A673 (cell line): ENCODE measurements at regions not wholly inside any gene's neighbourhood (a gene's known extent, or its start where the extent isn't known, plus 50 kb on each side); places are given as distances from the start of the nearest gene placed in this dataset.

Experiments used
- BruUV-seq: library from RNA; stranded (reverse); fragments of 400-500 nt; replicated peaks from 2 replicates; lab custom pipeline; 2021; lab: Mats Ljungman, UMichigan
- CTCF ChIA-PET: fragments of 300-600 bp; sonication (Branson Sonifier 250); formaldehyde crosslinking; loops from one replicate; lab custom pipeline; 2022; ENCODE audit warnings: antibody characterized with exemption; lab: Charles Lee
- POLR2A ChIA-PET: fragments of 300-600 bp; sonication (Branson Sonifier 250); formaldehyde crosslinking; loops from one replicate; lab custom pipeline; 2022; ENCODE audit warnings: antibody characterized with exemption; ENCODE audit not compliant: low non-redundant PET; lab: Charles Lee
- DNase-seq: peaks from one replicate; pipeline ENCODE4 v3.0.0-alpha.2; 2015; ENCODE audit warnings: low spot score
- H3K27ac ChIP-seq: fragments of 200-600 bp; sonication (generic); 2 replicates; pipeline ENCODE4 v1.5.1; 2016; ENCODE audit warnings: mixed run types, low read depth, mild to moderate bottlenecking, mixed read lengths, antibody characterized with exemption, low read length; ENCODE audit not compliant: poor library complexity, severe bottlenecking
- H3K27me3 ChIP-seq: fragments of 200-600 bp; sonication (generic); replicated peaks from 2 replicates; pipeline ENCODE4 v1.6.1; 2017; ENCODE audit warnings: mixed run types, low read depth, mild to moderate bottlenecking, mixed read lengths, antibody characterized with exemption, low read length; ENCODE audit not compliant: insufficient read depth, poor library complexity
- H3K36me3 ChIP-seq: fragments of 200-600 bp; sonication (generic); 2 replicates; pipeline ENCODE4 v1.6.1; 2016; ENCODE audit warnings: mixed run types, mild to moderate bottlenecking, mixed read lengths, antibody characterized with exemption, low read length; ENCODE audit not compliant: insufficient read depth, poor library complexity, severe bottlenecking
- H3K4me1 ChIP-seq: fragments of 200-600 bp; sonication (generic); 2 replicates; pipeline ENCODE4 v1.6.1; 2017; ENCODE audit warnings: mixed run types, mild to moderate bottlenecking, mixed read lengths, antibody characterized with exemption, low read length; ENCODE audit not compliant: insufficient read depth, poor library complexity, severe bottlenecking
- H3K4me3 ChIP-seq: fragments of 200-600 bp; sonication (generic); 2 replicates; pipeline ENCODE4 v1.5.1; 2016; ENCODE audit warnings: low read depth, mixed run types, mild to moderate bottlenecking, mixed read lengths, low read length; ENCODE audit not compliant: poor library complexity, severe bottlenecking
- H3K9me3 ChIP-seq: fragments of 200-600 bp; sonication (generic); 2 replicates; pipeline ENCODE4 v1.6.1; 2016; ENCODE audit warnings: mixed run types, low read depth, mild to moderate bottlenecking, mixed read lengths, antibody characterized with exemption, low read length; ENCODE audit not compliant: poor library complexity, severe bottlenecking
- CTCF ChIP-seq: fragments of 300-800, 200-600 bp; sonication (generic); conservative IDR thresholded peaks from 2 replicates; pipeline ENCODE4 v1.5.1; 2017; ENCODE audit warnings: low read depth, mild to moderate bottlenecking, antibody characterized with exemption, low read length, moderate library complexity, mixed read lengths
- EZH2 ChIP-seq: fragments of 200-600 bp; sonication (generic); IDR thresholded peaks from 2 replicates; pipeline ENCODE4 v1.6.1; 2017; ENCODE audit warnings: borderline replicate concordance, low read depth, mild to moderate bottlenecking, mixed read lengths, antibody characterized with exemption, low read length; ENCODE audit not compliant: poor library complexity, severe bottlenecking
- intact Hi-C: fragments of 100-400 bp; cut with micrococcal nuclease; formaldehyde crosslinking; loops from one replicate; pipeline ENCODE4 v1.10.0; 2022; ENCODE audit not compliant: unreplicated experiment

GRCh38 chr3:25982756-25983155 lies 192.9 kb downstream of the OXSM start:
- ChIA-PET CTCF (no interaction called here), POLR2A (no interaction called here)
- DNase-seq, result no peak
- no peaks in the 10 kb centered on the region for H3K36me3 ChIP-seq
- no peaks in the 10 kb centered on the region for H3K9me3 ChIP-seq
- H3K27ac ChIP-seq, result no peak overlapping the region
- TF ChIP-seq EZH2 (no peak), CTCF (no peak)
- no peaks in the 10 kb centered on the region for H3K27me3 ChIP-seq
- no peak overlapping the region for H3K4me3 ChIP-seq
- BruUV-seq, result no TSS peak
- intact Hi-C loops, result no loop called here
- H3K4me1 ChIP-seq, result no peaks in the 10 kb centered on the region

GRCh38 chr3:25985621-25986020 lies 195.7 kb downstream of the OXSM start:
- no peak for DNase-seq
- H3K27me3 ChIP-seq, result no peaks in the 10 kb centered on the region
- BruUV-seq, result no TSS peak
- intact Hi-C loops, result no loop called here
- H3K27ac ChIP-seq, result no peak overlapping the region
- POLR2A ChIA-PET, result interaction anchor here (0.7 kb wide), 1 partner anchor 250 kb away, joined by 3 read pairs; no protein-coding TSS in a partner anchor
- H3K4me1 ChIP-seq, result no peaks in the 10 kb centered on the region
- H3K9me3 ChIP-seq, result no peaks in the 10 kb centered on the region
- no peaks in the 10 kb centered on the region for H3K36me3 ChIP-seq
- CTCF ChIA-PET, result no interaction called here
- TF ChIP-seq EZH2, result no peak
- TF ChIP-seq CTCF, result no peak
- no peak overlapping the region for H3K4me3 ChIP-seq

- Histone ChIP-seq H3K36me3 (no peaks in the 10 kb centered on the region), H3K4me3 (no peak overlapping the region), H3K4me1 (no peaks in the 10 kb centered on the region), H3K27ac (no peak overlapping the region), H3K27me3 (no peaks in the 10 kb centered on the region), H3K9me3 (peaks cover 14% of the 10 kb centered on the region)
- CTCF ChIA-PET, result no interaction called here
- POLR2A ChIA-PET, result no interaction called here
- TF ChIP-seq EZH2 (no peak), CTCF (no peak)
- no TSS peak for BruUV-seq
- DNase-seq, result no peak
- intact Hi-C loops, result no loop called here
Observed at GRCh38 chr3:25992606-25993005, 202.7 kb downstream of the OXSM start.
